Left ventricle myocardium inferior (tissue), 1 donor: ENCODE measurements at regions not wholly inside any gene's neighbourhood (a gene's known extent, or its start where the extent isn't known, plus 50 kb on each side); places are given as distances from the start of the nearest gene placed in this dataset.
"Not testable (repeated sequence)": the region's sequence is repeated elsewhere in the genome, so short reads cannot be mapped to it uniquely, and the experiment has no call there.

Source experiments
- DNase-seq: peaks from one replicate; pipeline ENCODE4 v3.0.0-alpha.2; 2020
- H3K27ac ChIP-seq: fragments of 200-600 bp; replicated peaks from 2 replicates; pipeline ENCODE4 v1.8.0; 2021
- H3K27me3 ChIP-seq: fragments of 200-600 bp; 2 replicates; pipeline ENCODE4 v1.8.0; 2021; ENCODE audit warnings: low read depth
- H3K36me3 ChIP-seq: fragments of 200-600 bp; 2 replicates; pipeline ENCODE4 v1.8.0; 2021
- H3K4me1 ChIP-seq: fragments of 200-600 bp; 2 replicates; pipeline ENCODE4 v1.8.0; 2021
- H3K4me3 ChIP-seq: fragments of 200-600 bp; 2 replicates; pipeline ENCODE4 v1.8.0; 2021; ENCODE audit warnings: mild to moderate bottlenecking, moderate library complexity
- H3K9me3 ChIP-seq: fragments of 200-600 bp; replicated peaks from 2 replicates; pipeline ENCODE4 v1.8.0; 2021
- intact Hi-C: fragments of 100-400 bp; cut with micrococcal nuclease; formaldehyde crosslinking; loops from one replicate; pipeline ENCODE4 v1.11.0; 2022
- TF ChIP-seq, protein P1 (sequence below): fragments of 200-600 bp; IDR thresholded peaks from 2 replicates; pipeline ENCODE4 v1.8.0; 2021; ENCODE audit warnings: antibody characterized with exemption, mild to moderate bottlenecking, borderline replicate concordance
- donor health status: DM: no; HTN: yes; CAD: no; lungs with severe emphysema.

DNA sequence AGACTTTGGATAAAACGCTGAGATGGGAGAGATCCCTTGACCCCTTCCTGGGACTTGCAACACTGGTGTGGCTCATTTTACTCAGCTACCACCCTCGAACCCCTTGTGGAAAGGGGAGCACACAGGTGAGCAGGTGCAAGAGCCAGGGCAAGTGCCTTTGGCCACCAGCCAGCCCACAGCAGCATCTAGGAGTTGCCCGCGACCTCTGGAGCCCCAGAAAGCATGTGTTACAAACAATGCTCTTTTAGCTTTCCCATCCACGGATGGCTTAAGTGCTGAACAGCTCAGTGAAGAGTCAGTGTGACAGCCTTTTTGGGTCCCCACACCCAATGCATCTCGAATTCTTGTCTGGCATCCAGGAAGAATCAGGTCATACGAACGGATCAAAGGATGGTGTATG lies 197.8 kb downstream of the MEMO1 start:
- H3K36me3 ChIP-seq = no peaks in the 10 kb centered on the region
- DNase-seq = no peak
- H3K27ac ChIP-seq = no peak overlapping the region
- intact Hi-C loops = no loop called here
- H3K27me3 ChIP-seq = no peaks in the 10 kb centered on the region
- H3K9me3 ChIP-seq = no peaks in the 10 kb centered on the region
- H3K4me1 ChIP-seq = peaks cover 7% of the 10 kb centered on the region
- no peak overlapping the region for H3K4me3 ChIP-seq
- TF ChIP-seq, protein P1, sequence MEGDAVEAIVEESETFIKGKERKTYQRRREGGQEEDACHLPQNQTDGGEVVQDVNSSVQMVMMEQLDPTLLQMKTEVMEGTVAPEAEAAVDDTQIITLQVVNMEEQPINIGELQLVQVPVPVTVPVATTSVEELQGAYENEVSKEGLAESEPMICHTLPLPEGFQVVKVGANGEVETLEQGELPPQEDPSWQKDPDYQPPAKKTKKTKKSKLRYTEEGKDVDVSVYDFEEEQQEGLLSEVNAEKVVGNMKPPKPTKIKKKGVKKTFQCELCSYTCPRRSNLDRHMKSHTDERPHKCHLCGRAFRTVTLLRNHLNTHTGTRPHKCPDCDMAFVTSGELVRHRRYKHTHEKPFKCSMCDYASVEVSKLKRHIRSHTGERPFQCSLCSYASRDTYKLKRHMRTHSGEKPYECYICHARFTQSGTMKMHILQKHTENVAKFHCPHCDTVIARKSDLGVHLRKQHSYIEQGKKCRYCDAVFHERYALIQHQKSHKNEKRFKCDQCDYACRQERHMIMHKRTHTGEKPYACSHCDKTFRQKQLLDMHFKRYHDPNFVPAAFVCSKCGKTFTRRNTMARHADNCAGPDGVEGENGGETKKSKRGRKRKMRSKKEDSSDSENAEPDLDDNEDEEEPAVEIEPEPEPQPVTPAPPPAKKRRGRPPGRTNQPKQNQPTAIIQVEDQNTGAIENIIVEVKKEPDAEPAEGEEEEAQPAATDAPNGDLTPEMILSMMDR = no peak

DNA sequence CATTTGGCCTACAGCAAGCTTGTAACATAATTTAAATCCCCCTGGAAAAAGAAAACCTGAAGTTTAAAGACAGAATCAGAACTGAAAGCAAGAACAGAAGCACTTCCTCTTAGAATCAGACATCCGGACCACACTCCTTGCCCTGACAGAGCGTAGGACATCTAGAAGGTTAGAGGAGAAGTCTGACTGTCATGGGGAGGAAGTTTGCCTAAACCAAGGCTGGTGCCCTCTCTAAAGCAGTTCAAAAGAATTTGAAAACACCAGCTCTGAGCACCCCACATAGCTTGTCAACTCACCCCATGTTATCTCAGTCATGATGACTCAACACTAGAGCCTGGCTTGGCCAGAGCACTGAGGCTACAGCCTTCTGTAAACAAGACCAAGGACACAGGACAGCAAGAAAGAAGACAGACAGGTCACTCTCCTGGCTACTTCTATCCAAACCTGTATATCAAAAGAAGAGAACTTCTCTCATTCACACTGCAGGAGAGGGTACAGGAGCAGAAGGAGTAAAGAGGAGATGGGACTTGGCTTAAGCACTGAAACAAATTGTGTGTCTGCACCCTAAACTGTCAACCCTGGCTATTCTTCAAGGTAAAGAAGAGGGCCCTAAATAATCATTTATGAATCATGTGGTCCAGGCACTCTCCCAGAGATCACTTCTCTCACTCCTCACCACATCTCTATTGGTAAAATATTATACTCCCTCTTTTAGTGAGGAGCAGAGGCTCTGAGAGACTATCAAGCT lies 198.6 kb downstream of the MEMO1 start:
- Histone ChIP-seq H3K4me1 (peaks cover 7% of the 10 kb centered on the region), H3K27me3 (no peaks in the 10 kb centered on the region), H3K4me3 (no peak overlapping the region), H3K9me3 (no peaks in the 10 kb centered on the region), H3K36me3 (no peaks in the 10 kb centered on the region), H3K27ac (no peak overlapping the region)
- TF ChIP-seq, protein P1 = no peak
- no peak for DNase-seq
- intact Hi-C loops = no loop called here

DNA sequence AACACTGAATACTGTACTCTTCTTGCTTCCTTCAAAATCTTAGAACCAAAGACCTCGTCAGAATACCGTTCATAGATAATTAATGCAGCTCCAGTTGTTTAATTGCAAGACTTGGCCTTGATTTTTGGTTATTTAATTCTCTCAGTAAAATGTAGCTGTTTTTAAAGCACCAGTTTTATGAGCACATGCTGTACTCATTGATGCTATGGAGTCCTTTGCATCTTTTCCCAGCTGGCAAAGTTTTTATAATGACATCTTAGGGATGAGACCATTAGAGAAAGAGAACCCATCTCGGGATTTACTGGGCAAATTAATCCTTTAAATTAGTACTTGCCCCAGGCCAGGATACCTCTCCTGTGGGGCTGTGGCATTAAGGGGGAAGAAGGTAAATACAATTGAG lies 199.3 kb downstream of the MEMO1 start:
- intact Hi-C loops = no loop called here
- Histone ChIP-seq H3K27me3 (no peaks in the 10 kb centered on the region), H3K4me1 (peaks cover 7% of the 10 kb centered on the region), H3K27ac (no peak overlapping the region), H3K4me3 (no peak overlapping the region), H3K9me3 (no peaks in the 10 kb centered on the region), H3K36me3 (no peaks in the 10 kb centered on the region)
- TF ChIP-seq, protein P1 = no peak
- no peak for DNase-seq

DNA sequence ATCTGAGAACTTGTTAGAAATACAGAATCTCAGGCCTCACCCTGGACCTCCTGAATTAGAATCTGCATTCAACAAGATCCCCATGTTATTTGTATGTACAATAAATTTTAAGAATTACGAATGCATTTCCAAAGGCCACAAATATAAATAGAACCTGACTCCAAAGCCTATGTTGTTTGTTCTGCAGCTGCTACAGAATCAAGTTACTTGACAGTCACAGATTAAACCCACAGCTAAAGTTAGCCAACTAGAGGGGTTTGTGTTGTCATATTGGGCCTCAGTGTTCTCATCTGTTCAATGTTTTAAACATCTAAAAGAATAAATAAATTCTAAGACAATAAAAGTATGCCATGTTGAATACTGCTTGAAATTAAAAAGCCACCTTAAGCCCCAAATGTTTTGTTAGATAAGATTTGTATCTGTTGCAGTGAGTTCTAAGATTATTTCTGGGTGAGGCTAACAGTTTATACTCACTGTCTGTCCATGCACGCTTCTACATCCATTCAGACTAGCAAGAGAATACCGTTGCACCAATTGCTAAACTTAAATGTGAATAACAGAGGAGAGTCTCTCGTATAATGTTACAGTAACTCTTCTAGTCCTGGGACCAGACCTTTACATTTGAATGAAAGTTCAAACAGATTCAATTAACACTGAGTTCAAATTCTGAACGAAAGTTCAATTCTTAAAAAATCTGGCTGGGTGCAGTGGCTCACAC lies 200.4 kb downstream of the MEMO1 start:
- DNase-seq = no peak
- H3K36me3 ChIP-seq = no peaks in the 10 kb centered on the region
- peaks cover 7% of the 10 kb centered on the region for H3K4me1 ChIP-seq
- H3K27me3 ChIP-seq = no peaks in the 10 kb centered on the region
- no peak overlapping the region for H3K4me3 ChIP-seq
- intact Hi-C loops = no loop called here
- H3K27ac ChIP-seq = no peak overlapping the region
- TF ChIP-seq, protein P1 = no peak
- H3K9me3 ChIP-seq = no peaks in the 10 kb centered on the region

DNA sequence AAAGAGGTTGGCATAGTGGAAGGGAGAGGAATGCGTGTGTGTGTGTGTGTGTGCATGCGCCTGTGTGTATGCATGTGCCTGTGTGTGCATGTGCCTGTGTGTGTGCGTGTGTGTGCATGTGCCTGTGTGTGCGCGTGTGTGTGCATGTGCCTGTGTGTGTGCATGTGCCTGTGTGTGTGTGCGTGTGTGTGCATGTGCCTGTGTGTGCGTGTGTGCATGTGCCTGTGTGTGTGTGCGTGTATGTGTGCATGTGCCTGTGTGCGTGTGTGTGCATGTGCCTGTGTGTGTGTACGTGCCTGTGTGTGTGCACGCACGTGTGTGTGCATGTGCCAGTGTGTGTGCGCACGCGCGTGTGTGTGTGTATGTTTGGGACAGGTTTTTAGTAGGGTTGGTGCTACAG lies 205.1 kb downstream of the MEMO1 start:
- Histone ChIP-seq H3K4me3 (no peak overlapping the region), H3K4me1 (no peaks in the 10 kb centered on the region), H3K27me3 (peaks cover 6% of the 10 kb centered on the region), H3K27ac (no peak overlapping the region), H3K36me3 (no peaks in the 10 kb centered on the region), H3K9me3 (no peaks in the 10 kb centered on the region)
- no peak for DNase-seq
- intact Hi-C loops = no loop called here
- TF ChIP-seq, protein P1 = no peak

DNA sequence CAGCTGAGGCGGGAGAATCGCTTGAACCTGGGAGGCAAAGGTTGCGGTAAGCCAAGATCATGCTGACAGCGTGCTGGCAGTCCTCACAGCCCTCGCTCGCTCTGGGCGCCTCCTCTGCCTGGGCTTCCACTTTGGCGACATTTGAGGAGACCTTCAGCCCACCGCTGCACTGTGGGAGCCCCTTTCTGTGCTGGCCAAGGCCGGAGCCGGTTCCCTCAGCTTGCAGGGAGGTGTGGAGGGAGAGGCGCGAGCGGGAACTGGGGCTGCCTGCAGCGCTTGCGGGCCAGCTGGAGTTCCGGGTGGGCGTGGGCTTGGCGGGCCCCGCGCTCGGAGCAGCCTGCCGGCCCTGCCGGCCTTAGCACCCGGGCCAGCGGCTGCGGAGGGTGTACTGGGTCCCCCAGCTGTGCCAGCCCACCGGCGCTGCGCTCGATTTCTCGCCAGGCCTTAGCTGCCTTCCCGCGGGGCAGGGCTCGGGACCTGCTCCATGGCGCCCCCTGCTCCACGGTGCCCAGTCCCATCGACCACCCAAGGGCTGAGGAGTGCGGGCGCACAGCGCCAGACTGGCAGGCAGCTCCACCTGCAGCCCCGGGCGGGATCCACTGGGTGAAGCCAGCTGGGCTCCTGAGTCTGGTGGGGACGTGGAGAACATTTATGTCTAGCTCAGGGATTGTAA lies 207.2 kb downstream of the MEMO1 start:
- H3K27ac ChIP-seq, H3K4me1 ChIP-seq, H3K27me3 ChIP-seq, H3K4me3 ChIP-seq, H3K36me3 ChIP-seq, DNase-seq, H3K9me3 ChIP-seq, intact Hi-C loops: not testable (repeated sequence)
